Tibial artery (tissue), 4 donors: ENCODE measurements at regions not wholly inside any gene's neighbourhood (a gene's known extent, or its start where the extent isn't known, plus 50 kb on each side); places are given as distances from the start of the nearest gene placed in this dataset.

Source experiments
- DNase-seq, 2 donors: peaks; one replicate each; pipeline ENCODE4 v3.0.0-alpha.2; 2019
- H3K27ac ChIP-seq, 2 donors: fragments of 200-600 bp; sonication (generic) in 1 of 2; 1 replicate in 1 of 2; 2 replicates in 1 of 2; pipeline ENCODE4 v1.5.1; 2018 to 2019; ENCODE audit warnings: mild to moderate bottlenecking in 1 of 2
- H3K27me3 ChIP-seq, 2 donors: fragments of 200-600 bp; sonication (generic) in 1 of 2; one replicate each; pipeline versions ENCODE4 v1.5.1 to v1.6.0; 2016 to 2019
- H3K36me3 ChIP-seq, 3 donors: fragments of 200-600 bp; sonication (generic) in 2 of 3; one replicate each; pipeline ENCODE4 v1.5.1; 2016 to 2019; ENCODE audit warnings: mild to moderate bottlenecking in 2 of 3
- H3K4me1 ChIP-seq, 4 donors: fragments of 200-600 bp; sonication (generic) in 2 of 4; 1 replicate in 3 of 4; 2 replicates in 1 of 4; pipeline ENCODE4 v1.5.1; 2016 to 2019
- H3K4me3 ChIP-seq, 2 donors: fragments of 200-600 bp; sonication (generic) in 1 of 2; 1 replicate in 1 of 2; 2 replicates in 1 of 2; pipeline ENCODE4 v1.5.1; 2018 to 2019; ENCODE audit warnings: mild to moderate bottlenecking in 2 of 2
- H3K9me3 ChIP-seq, 3 donors: fragments of 200-600 bp; sonication (generic) in 1 of 3; one replicate each; pipeline ENCODE4 v1.5.1; 2016 to 2019
- CTCF ChIP-seq, 2 experiments: fragments of 200-600 bp in 1 of 2; fragments of 450-650 bp in 1 of 2; IDR thresholded peaks; one replicate each; pipeline ENCODE4 v1.5.1; 2017 to 2019; ENCODE audit warnings: antibody characterized with exemption in 2 of 2, mild to moderate bottlenecking in 1 of 2, moderate library complexity in 1 of 2
- intact Hi-C: fragments of 100-400 bp; cut with DNase I; formaldehyde crosslinking; loops from one replicate; pipeline ENCODE4 v1.15.0; 2023; ENCODE audit warnings: low total_unique reads

- Histone ChIP-seq H3K27me3 (no peaks in the 10 kb centered on the region), H3K9me3 (no peaks in the 10 kb centered on the region), H3K36me3 (no peaks in the 10 kb centered on the region), H3K4me1 (no peaks in the 10 kb centered on the region), H3K4me3 (no peak overlapping the region), H3K27ac (no peak overlapping the region)
- DNase-seq = no peak
- TF ChIP-seq CTCF (IDR thresholded peaks at IDR 0.05) = no peak
- intact Hi-C loops = no loop called here
These were observed 1103.1 kb downstream of the ROBO2 start for GRCh38 chr3:78143000-78143399.

GRCh38 chr3:78148986-78149717 lies 1109.3 kb downstream of the ROBO2 start:
- intact Hi-C loops = no loop called here
- H3K27ac ChIP-seq = no peak overlapping the region
- H3K27me3 ChIP-seq = no peaks in the 10 kb centered on the region
- DNase-seq = no peak
- no peaks in the 10 kb centered on the region for H3K36me3 ChIP-seq
- H3K4me3 ChIP-seq = no peak overlapping the region
- H3K9me3 ChIP-seq = no peaks in the 10 kb centered on the region
- no peak for TF ChIP-seq CTCF (IDR thresholded peaks at IDR 0.05)
- H3K4me1 ChIP-seq = no peaks in the 10 kb centered on the region

- Histone ChIP-seq H3K4me3 (no peak overlapping the region), H3K9me3 (peaks cover 0 to 4% (median 0%) of the 10 kb centered on the region in 3 donors), H3K27me3 (no peaks in the 10 kb centered on the region), H3K36me3 (no peaks in the 10 kb centered on the region), H3K27ac (no peak overlapping the region), H3K4me1 (no peaks in the 10 kb centered on the region)
- no peak for TF ChIP-seq CTCF (IDR thresholded peaks at IDR 0.05)
- intact Hi-C loops = no loop called here
- no peak for DNase-seq
These were observed 1114.1 kb downstream of the ROBO2 start for GRCh38 chr3:78153973-78154372.

- Histone ChIP-seq H3K4me1 (no peaks in the 10 kb centered on the region), H3K36me3 (no peaks in the 10 kb centered on the region), H3K27ac (no peak overlapping the region), H3K4me3 (no peak overlapping the region), H3K9me3 (peaks cover 0 to 4% (median 0%) of the 10 kb centered on the region in 3 donors), H3K27me3 (no peaks in the 10 kb centered on the region)
- TF ChIP-seq CTCF (IDR thresholded peaks at IDR 0.05) = no peak
- no peak for DNase-seq
- intact Hi-C loops = no loop called here
These were observed 1114.8 kb downstream of the ROBO2 start for GRCh38 chr3:78154521-78155186.

- no peak overlapping the region for H3K27ac ChIP-seq
- H3K4me1 ChIP-seq = no peaks in the 10 kb centered on the region
- intact Hi-C loops = no loop called here
- H3K36me3 ChIP-seq = no peaks in the 10 kb centered on the region
- no peak overlapping the region for H3K4me3 ChIP-seq
- H3K27me3 ChIP-seq = no peaks in the 10 kb centered on the region
- TF ChIP-seq CTCF (IDR thresholded peaks at IDR 0.05) = no peak
- no peak for DNase-seq
- no peaks in the 10 kb centered on the region for H3K9me3 ChIP-seq
These were observed 1121.8 kb downstream of the ROBO2 start for GRCh38 chr3:78161736-78162135.
